ENCODE measurements at regions not wholly inside any gene's neighbourhood (a gene's known extent, or its start where the extent isn't known, plus 50 kb on each side); places are given as distances from the start of the nearest gene placed in this dataset.

GRCh38 chr5:136598802-136599404 is 233.6 kb upstream of the TRPC7 start:
- Histone ChIP-seq H3K36me3 (replicated peaks; ENCODE audit: insufficient read depth, low read length) (no peaks in the 10 kb centered on the region), H3K4me2 (ENCODE audit: low read depth, low read length) (no peak overlapping the region), H3K9me2 (replicated peaks; ENCODE audit: insufficient read depth, low read length) (no peaks in the 10 kb centered on the region), H3K9me3 (replicated peaks; ENCODE audit: insufficient read depth, low read length) (no peaks in the 10 kb centered on the region), H3K27ac (ENCODE audit: low read length) (no peak overlapping the region), H3K79me2 (ENCODE audit: low read length) (no peaks in the 10 kb centered on the region), H3K27me3 (replicated peaks; ENCODE audit: insufficient read depth, low read length) (no peaks in the 10 kb centered on the region), H3F3A (ENCODE audit: insufficient read depth, low read length) (no peaks in the 10 kb centered on the region), H3K9ac (ENCODE audit: low read length) (no peak overlapping the region), H3K4me1 (ENCODE audit: low read length) (no peaks in the 10 kb centered on the region), H3K4me3 (ENCODE audit: low read length) (no peak overlapping the region), H2AFZ (ENCODE audit: low read length) (no peak overlapping the region), H4K20me1 (ENCODE audit: insufficient read depth, low read length) (no peaks in the 10 kb centered on the region)
- no peak for TF ChIP-seq CTCF (IDR thresholded peaks at IDR 0.05; ENCODE audit: low read length)
- TF ChIP-seq EZH2phosphoT487 (IDR thresholded peaks at IDR 0.05; ENCODE audit: low read length) = no peak
- no peak for TF ChIP-seq EZH2 (optimal IDR thresholded peaks at IDR 0.05; ENCODE audit: low read depth, low read length)
- DNase-seq = no peak

GRCh38 chr5:136594416-136594815 is 229.1 kb upstream of the TRPC7 start:
- Histone ChIP-seq H3K27ac (ENCODE audit: low read length) (no peak overlapping the region), H4K20me1 (ENCODE audit: insufficient read depth, low read length) (no peaks in the 10 kb centered on the region), H3K9me2 (replicated peaks; ENCODE audit: insufficient read depth, low read length) (no peaks in the 10 kb centered on the region), H2AFZ (ENCODE audit: low read length) (no peak overlapping the region), H3K4me2 (ENCODE audit: low read depth, low read length) (no peak overlapping the region), H3K9me3 (replicated peaks; ENCODE audit: insufficient read depth, low read length) (no peaks in the 10 kb centered on the region), H3K4me3 (ENCODE audit: low read length) (no peak overlapping the region), H3F3A (ENCODE audit: insufficient read depth, low read length) (no peaks in the 10 kb centered on the region), H3K27me3 (replicated peaks; ENCODE audit: insufficient read depth, low read length) (no peaks in the 10 kb centered on the region), H3K36me3 (replicated peaks; ENCODE audit: insufficient read depth, low read length) (no peaks in the 10 kb centered on the region), H3K9ac (ENCODE audit: low read length) (no peak overlapping the region), H3K79me2 (ENCODE audit: low read length) (no peaks in the 10 kb centered on the region), H3K4me1 (ENCODE audit: low read length) (no peaks in the 10 kb centered on the region)
- no peak for TF ChIP-seq CTCF (IDR thresholded peaks at IDR 0.05; ENCODE audit: low read length)
- no peak for TF ChIP-seq EZH2 (optimal IDR thresholded peaks at IDR 0.05; ENCODE audit: low read depth, low read length)
- no peak for TF ChIP-seq EZH2phosphoT487 (IDR thresholded peaks at IDR 0.05; ENCODE audit: low read length)
- no peak for DNase-seq

GRCh38 chr5:136590581-136590980 is 225.2 kb upstream of the TRPC7 start:
- no peaks in the 10 kb centered on the region for H3F3A ChIP-seq (ENCODE audit: insufficient read depth, low read length)
- H3K27ac ChIP-seq (ENCODE audit: low read length) = no peak overlapping the region
- H3K9ac ChIP-seq (ENCODE audit: low read length) = no peak overlapping the region
- no peaks in the 10 kb centered on the region for H3K9me2 ChIP-seq (replicated peaks; ENCODE audit: insufficient read depth, low read length)
- no peak overlapping the region for H2AFZ ChIP-seq (ENCODE audit: low read length)
- H3K27me3 ChIP-seq (replicated peaks; ENCODE audit: insufficient read depth, low read length) = no peaks in the 10 kb centered on the region
- H3K4me3 ChIP-seq (ENCODE audit: low read length) = no peak overlapping the region
- H3K36me3 ChIP-seq (replicated peaks; ENCODE audit: insufficient read depth, low read length) = no peaks in the 10 kb centered on the region
- no peaks in the 10 kb centered on the region for H3K79me2 ChIP-seq (ENCODE audit: low read length)
- no peak overlapping the region for H3K4me2 ChIP-seq (ENCODE audit: low read depth, low read length)
- H3K9me3 ChIP-seq (replicated peaks; ENCODE audit: insufficient read depth, low read length) = no peaks in the 10 kb centered on the region
- H3K4me1 ChIP-seq (ENCODE audit: low read length) = no peaks in the 10 kb centered on the region
- no peak for DNase-seq
- no peaks in the 10 kb centered on the region for H4K20me1 ChIP-seq (ENCODE audit: insufficient read depth, low read length)
- no peak for TF ChIP-seq EZH2 (optimal IDR thresholded peaks at IDR 0.05; ENCODE audit: low read depth, low read length)
- TF ChIP-seq CTCF (IDR thresholded peaks at IDR 0.05; ENCODE audit: low read length) = no peak
- no peak for TF ChIP-seq EZH2phosphoT487 (IDR thresholded peaks at IDR 0.05; ENCODE audit: low read length)
